Activated T-cell treated with anti-CD3 and anti-CD28 coated beads for 24 hours (primary cell): ENCODE measurements at regions not wholly inside any gene's neighbourhood (a gene's known extent, or its start where the extent isn't known, plus 50 kb on each side); places are given as distances from the start of the nearest gene placed in this dataset.

ENCODE experiments used
- DNase-seq: peaks from one replicate; pipeline ENCODE4 v3.0.0-alpha.2; 2020; ENCODE audit warnings: low read depth

DNA sequence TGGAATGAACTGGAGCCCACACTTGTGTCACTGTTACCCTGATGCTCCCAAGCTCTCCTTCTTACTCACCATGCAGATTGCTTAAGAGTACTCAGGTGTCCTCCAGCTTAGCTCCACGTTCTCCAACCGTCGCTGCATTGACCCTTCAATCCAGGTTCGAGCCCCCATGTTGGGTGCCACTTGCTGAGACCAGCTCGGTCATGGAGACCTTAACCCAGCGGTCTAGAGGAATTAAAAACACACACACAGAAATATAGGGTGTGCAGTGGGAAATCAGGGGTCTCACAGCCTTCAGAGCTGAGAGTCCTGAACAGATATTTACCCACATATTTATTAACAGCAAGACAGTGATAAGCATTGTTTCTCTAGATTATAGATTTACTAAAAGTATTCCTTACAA lies 229.1 kb upstream of the APCDD1 start:
- DNase-seq: no peak

DNA sequence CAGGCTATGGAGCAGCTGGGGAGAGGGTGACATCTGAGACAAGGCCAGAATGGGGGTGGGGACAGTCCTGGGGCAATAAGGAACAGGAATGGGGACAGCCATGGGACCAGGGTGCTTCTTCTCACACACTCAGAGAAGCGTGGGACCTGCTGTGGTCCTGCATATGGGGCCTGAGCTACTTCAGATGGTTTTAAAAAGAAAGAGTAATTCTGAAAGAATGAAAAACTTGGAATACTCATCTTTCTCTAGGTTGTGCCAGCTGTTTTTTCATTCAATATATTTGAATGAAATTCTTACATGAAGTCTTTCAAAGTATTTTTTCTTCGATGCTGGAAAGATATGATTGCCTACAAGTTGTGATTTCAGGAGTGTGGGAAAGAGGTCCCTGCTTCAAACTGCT lies 227.5 kb upstream of the APCDD1 start:
- DNase-seq: no peak

DNA sequence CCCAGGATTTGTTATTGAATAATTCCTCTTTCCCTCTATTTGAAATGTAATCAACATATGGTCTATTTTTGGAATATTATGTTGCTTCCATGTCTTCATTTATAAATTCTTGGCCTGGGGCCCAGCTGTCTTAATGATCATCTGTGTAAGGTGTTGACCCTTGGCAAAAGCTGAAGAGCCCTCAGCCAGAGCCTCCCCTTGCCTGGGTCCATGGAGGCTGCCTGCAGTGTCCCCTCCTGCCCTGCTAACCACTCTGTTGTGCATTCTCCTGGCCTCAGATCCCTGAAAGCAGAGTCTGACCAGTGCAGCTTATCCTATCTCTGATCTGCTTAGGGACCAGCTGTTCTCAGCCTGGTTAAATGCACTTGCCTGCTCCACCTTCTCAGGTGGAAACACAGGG lies 226.1 kb upstream of the APCDD1 start:
- no peak for DNase-seq

DNA sequence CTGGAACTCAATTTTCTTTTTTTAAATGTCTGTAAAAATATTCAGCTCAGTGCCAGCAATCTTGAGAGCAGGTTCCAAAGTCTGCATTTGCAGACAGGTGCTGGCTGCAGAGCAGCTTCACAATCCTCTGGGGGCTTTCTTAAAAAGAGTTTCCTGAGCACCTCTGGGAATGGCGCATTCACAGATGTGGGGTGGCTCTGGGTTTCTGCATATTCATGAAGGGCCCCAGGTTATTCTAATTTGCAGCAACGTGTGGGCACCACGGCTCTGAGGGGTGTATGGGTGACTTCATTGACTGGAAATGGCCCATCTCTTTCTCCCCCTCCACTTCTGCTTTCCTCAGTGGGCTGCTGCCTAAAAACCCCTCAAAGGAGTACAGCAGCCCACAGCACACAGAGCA lies 225.0 kb upstream of the APCDD1 start:
- DNase-seq: no peak

DNA sequence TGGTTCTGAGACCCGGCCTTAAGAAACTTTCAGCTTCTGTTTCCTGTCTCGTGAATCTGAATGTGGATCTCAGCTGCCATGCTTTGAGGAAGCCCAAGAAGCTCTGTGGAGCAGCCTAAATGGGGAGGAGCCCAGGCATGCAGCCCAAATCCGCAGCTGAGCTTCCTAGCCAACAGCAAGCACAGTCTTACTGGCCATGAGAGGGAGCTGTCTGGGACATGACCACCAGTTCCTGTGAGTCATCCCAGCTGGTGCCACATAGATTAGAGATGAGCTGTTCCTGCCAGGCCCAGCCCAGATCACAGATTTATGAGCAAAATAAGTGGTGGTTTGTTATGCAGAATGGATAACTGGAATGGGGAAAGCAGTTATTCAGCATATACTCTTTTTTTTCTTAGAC lies 224.4 kb upstream of the APCDD1 start:
- no peak for DNase-seq

DNA sequence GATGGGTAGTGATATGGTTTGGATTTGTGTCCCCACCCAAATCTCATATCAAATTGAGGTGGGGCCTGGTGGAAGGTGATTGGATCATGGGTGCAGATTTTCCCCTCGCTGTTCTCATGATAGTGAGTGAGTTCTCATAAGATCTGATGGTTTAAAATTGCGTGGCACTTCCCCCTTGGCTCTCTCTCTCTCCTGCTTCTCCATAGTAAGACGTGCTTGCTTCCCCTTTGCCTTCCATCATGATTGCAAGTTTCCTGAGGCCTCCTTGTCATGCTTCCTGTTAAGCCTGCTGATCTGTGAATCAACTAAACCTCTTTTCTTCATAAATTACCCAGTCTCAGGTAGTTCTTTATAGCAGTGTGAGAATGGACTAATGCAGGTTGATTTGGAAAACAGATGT lies 223.2 kb upstream of the APCDD1 start:
- no peak for DNase-seq

DNA sequence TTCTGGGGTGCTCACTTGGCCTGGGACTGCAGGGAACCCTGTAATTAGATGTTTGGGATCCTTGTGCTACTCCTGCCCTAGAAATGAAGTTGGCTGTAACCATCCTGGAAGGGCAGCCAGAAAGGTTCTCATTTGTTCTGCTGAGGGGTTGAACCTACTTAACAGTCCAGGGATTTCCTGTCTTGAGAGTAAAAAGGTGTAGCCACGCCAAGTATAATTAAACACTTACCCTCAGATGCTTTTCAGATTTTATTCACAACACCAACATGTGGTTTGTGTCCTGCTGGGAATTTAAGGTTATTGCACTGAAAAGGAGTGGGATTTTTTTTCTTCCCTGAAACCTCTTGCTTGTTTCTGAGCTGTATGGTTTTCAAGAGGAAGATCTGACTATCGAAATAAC lies 222.4 kb upstream of the APCDD1 start:
- no peak for DNase-seq

DNA sequence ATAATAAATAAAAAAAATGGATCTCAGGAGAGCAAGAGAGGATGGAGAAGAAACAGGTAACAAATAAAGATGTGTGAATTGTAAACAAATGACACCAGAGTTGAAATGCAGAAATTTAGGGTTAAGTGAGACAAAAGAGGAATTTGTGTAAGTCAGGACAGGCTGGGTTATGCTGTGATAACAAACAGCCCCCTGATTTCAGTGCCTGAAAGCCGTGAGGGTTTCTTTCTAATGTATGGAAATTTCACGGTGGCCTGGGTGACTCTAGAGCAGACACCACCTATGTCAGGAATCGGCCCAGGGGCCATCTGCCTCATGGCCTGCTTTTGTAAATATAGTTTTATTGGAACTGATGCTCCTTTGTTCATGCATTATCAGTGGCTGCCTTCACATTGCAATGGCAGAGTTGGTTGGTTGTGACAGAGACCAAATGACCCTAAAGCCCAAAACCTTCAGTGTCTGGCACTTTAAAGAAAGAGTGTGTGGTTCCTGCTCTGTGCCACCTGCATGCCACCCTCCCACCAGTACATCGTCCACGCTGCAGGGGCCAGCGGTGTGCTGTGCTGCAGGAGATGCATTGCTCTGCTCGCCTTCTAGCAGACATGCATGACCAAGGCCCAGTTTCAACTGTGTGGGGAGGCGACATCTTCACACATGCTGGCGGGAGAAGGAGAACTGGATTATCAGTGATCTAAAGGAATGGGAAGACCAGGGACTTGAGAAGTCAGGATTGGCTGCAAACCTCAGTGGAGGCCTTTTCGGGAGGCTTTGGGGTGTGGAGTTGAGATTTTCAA lies 221.2 kb upstream of the APCDD1 start:
- no peak for DNase-seq

DNA sequence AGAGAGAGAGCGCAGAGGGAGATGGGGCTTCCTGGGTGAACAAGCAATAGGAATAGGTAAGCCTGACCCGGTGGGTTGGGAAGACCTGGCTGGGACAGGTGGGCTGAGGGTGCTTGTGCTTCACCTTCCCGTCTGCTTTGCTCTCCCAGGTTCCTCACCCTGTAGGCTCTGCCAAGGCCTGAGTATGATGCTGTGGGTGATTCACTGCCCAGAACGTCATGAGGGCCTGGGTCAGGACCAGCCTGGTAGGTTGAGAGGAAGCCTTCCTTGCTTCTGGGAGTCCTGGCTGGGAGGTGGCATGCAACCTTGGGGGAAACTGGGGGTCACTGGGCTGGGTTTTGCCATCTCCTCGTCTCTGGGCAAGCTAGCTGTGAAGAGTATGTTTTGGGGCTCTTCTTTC lies 220.2 kb upstream of the APCDD1 start:
- no peak for DNase-seq

DNA sequence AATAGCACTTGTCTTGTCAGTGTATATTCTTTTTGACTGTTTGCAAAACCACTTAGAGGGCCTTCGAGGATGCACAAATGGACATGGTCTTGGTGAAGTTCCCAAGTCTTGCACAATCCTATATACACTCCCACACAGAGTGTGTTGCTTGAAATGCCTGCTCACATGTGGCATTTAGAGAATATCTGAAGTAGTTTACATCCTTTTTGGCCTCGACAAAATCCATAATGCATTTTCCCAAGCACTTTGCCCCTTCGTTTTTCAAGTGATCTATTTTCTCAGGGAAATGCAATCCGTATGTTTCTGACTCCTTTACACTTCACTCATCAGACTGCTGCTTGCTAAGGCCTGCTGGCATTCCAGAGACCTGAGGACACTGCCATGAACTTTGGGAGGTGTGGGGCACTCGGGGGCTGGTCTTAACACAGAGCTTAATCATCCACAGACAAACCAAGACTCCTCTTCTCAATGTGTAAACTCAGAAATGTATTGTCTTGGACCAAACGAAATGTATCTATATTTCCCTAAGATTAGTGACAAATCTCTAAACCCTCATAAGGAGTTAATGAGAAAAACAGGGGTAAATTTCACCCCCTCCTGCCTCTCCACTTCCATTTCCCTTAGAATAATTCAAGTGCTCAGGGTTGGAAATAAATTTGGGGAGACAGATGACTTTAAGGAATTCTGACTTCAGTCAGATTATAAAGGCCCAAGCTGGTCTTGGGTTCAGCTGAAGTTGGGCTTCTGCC lies 219.3 kb upstream of the APCDD1 start:
- DNase-seq: no peak

DNA sequence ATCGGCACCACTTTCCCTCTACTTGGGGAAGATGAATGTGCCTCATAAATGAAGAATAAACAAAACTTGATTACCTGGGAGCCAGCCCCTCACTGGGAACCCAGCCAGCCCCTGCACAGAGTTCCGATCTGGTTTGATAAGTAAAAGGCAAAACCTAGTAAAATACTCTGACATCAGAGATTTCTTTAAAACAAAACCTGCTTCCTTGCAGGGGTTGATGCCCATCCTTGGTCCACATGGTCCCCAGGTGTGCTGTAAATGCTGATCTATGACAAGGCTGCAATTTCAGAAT lies 218.8 kb upstream of the APCDD1 start:
- no peak for DNase-seq

DNA sequence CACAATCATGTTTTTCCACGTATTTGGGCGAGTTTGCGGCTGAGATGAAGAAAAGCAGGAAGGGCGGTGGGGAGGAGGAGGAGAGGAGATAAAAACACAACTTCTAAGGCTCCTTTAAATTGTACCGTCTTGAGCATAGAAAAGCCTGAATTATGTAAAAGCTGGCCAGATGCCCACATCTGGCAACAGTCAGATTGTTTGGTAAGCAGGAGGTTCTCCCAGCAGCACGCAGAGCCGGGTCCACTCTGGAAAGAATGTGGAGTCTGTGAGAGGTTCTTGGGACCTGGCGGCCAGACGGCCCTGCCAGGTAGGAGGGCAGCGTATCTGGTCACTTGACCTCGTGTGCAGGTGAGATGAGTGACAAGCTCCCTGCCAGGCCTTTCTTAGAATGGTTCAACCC lies 215.3 kb upstream of the APCDD1 start:
- no peak for DNase-seq

DNA sequence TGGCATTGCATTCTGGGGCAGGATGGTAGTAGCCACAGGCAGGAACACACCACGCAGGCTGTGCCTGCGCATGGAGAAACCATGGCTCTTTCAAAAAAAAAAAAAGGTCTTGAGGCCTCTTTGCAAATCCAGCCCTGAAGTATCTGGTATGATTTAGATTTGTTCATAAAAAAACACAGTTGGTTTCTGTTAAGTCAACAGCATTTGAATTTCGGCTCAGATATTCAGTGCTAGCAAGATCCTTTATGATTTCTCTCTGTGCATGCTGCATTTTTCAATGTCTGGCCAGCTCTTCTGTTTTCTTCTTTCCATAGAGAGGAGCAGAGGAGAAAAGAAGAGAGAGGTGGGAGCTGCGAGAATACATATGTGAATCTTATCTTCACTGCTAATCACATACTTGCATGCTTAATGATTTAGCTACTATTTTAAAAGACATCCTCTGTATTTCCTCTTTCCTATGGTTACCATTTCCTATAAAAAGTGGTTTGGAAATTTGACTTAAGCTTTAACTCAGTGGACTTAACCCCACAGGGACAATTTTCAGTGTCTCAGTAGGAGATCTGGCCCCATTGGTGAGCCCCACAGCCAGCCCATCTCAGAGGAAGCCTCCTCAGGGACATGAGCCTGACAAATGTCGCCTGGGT lies 214.3 kb upstream of the APCDD1 start:
- no peak for DNase-seq

DNA sequence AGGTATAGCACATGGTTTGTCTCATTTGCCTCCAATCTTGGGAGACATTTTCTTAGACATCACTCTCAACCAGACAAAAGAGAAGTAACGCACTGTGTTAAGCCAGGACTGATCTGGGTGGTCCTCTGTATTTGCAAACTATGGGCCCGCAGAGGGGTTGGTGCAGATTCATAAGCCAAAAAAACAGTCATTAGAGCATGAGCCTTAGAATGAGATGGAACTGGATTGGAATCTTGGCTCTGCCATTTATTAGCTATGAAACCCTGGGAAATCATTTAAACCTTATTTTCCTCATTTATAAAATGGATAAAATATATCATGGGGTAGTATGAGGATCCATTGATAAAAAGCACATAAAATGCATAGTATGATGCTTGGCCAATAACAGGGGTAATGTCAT lies 213.5 kb upstream of the APCDD1 start:
- no peak for DNase-seq

DNA sequence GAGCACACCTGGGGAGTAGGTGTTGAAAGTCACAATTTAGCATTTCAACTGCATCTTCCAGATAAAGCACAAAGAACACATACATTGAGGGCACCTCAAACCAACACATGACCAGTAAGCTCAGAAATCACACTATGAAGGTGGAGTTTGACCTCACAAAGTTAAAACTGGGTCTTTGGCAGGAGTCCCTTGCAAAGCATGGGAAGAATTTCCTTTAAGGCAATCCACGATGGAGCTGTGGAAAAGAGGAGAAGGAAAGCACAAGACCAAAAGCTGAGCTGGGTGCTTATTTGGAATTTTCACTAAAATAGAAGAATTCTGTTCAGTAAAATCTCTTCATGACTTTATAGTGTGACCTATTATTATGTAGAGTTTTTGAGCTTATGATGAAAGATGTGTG lies 212.9 kb upstream of the APCDD1 start:
- no peak for DNase-seq

DNA sequence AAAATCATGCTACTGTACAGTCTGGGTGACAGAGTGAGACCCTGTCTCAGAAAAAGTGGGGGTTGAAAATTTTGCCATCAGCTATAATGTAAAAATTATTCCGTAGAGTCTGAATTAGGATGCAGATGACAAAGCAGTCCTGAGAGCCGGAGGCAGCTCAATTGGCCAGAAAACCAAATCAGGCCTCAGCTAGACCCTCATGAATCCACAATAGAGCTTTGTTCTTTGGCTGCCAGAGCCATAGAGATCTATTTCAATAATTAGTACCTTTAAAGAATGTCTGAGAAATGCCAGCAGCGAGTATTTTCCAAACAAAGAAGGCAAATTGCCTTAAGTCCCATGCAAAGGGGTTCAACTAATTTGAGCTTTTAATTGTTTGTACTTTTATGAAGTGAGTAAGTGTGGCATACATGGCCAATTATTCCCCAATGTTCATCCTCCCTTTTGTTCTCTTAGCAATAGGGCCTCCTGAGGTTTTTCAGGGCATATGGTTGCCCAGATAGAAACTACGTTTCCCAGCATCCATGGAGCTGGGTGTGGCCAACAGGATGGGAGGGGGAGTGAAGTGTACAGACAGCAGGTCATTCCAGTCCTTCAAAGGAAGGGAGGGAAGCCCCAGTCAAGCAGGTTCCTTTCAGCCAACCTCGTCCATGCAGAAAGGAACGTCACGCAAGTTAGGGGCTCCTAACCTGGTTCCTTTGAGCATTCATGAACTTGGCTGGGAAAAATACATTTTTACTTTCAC lies 211.3 kb upstream of the APCDD1 start:
- DNase-seq: no peak

DNA sequence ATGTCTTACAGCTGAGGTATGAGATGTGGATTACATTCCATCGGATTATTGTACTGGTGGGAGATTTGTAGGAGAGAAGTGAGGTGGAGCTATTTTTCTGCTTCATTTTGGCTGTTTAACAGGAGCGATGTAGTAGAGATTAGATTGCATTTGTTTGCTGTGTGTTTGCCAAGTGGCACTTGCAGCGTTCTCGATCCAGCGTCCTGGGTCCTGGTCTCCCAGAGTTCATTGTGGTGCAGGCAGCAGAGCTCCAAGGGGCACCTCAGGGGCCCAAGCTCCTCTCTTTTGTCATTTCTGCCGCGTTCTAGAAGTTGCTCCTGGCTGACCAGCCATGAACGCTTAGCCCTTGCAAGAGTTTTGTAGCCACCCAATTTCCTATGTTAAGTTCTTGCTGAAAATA lies 210.1 kb upstream of the APCDD1 start:
- no peak for DNase-seq

DNA sequence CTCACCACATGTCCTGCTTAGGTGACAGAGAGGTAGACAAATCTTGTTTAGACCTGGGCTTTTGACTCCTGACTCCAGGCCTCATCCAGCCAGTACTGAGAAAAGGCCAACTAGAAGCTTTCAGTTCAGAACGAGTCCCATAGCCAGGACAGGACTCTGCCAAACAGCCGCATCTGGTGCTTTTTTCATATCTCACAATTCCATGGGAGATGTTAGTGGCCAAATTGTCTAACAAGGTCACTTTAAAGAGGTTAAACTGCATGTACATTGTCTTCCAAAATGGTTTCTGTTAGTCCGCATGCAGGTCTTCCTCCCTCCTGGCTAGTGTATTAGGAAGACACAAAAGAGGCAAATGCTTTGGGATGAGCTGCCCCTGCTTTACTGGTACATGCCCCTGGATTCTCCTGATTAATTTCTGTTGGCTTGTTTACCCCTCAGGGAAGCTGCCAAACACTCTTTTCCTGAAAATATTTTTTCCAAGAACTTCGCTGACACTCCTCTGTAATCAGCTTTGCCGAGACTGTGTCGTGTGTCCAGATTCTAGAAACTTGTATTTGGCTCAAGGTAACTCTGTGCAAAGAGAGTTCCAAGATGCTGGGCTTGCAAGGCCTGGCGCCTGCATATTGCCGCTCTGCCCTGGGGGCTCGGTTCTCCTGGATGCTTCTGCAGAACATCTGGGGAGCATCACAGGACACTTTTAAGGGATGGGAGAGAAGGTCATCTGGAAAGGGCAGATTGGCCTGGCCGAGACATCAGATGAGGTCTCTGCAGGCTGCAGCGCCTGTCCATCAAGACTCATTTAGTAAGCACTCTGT lies 209.2 kb upstream of the APCDD1 start:
- DNase-seq: no peak

DNA sequence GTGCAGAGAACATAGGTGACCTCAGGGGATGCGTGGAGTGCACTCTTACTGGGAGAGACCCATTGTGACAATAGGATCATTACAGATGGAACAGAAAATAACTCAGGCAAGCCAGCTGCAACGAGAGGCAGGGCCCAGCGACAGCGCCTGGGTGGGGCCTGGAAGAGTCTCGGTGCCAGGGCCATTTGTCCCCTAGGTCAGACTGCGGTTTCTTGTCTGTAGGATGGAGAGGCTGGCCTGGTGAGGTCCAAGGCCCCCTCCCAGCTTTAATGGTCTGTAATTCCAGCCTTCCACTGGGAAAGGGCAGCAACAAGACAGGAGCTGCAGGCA lies 208.6 kb upstream of the APCDD1 start:
- no peak for DNase-seq

DNA sequence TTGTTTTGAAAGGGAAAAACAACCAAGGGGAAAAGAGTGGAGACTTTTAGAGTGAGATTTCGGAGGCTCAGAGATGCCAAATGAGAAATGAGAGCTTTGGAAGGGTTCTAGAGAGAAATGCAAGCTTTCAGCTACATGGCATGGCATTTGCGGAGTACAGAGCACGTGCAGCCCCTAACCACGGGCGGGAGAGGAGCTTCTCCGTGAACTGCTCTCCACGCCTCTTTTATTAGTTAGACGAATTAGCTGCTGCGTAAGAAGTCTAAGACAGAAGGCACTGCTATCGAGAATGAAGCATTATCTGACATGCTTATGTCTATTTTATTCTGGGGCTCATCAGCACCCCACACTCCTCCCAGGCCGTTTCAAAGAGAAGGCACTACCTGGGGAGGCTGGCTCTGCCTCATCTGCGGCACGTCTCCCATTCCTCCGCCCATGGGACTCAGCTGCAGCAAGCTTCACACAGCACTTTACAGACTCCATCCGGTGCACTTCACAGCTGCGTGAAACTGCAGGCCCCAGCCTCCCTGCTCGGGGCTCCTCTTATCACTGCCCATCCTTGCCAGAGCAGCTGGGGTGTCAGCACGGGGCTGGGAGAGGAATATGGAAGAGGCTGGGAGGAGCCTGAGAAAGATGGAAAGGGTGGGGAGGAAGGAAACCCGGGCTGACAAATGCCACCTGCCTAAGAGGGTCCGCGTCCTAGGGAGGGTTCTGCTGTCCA lies 207.3 kb upstream of the APCDD1 start:
- DNase-seq: no peak

DNA sequence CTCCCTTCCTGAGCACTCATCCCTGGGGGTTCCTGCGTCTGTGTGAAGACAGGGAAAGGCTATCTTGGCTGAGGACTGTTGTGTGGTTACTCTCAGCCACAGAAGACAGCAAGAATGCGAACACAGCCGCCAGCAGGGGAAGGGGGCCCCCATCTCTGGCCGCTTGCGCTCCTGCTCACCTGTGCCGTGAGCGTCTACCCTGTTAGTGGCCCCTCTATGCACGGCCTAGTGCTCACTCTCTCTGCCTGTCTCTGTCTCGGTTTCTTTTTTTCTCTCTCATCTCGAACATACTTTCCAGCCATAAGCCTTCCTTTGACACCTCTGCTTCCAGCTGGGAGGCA lies 206.7 kb upstream of the APCDD1 start:
- no peak for DNase-seq

DNA sequence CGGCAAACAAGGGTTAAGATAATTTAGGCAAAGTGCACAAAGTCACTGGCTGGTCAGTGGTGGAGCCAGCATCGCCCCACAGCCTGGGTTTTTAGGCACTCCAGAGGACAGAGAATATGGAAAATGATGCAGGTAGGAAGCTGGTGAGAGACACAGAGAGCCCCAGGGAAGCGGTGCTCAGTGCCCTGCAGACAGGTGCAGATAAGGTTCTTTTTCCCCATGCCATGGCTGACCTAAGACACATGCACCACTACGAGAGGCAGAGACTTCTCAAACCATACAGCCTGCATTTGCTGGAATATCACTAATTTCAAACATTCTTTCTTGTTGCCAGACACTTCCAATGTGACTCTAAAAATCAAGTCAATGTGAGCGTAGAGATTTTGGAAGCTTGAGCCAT lies 205.7 kb upstream of the APCDD1 start:
- no peak for DNase-seq
